Left colon (tissue), 2 donors: ENCODE measurements at regions not wholly inside any gene's neighbourhood (a gene's known extent, or its start where the extent isn't known, plus 50 kb on each side); places are given as distances from the start of the nearest gene placed in this dataset.

ENCODE experiments used
- ATAC-seq: fragments of 200-7000 bp; cut with Tn5 transposase; one replicate; pipeline ENCODE4 v1.9.1; 2020; ENCODE audit warnings: mild to moderate bottlenecking, moderate library complexity
- DNase-seq, 2 donors: peaks; one replicate each; pipeline ENCODE4 v3.0.0-alpha.2; 2020
- intact Hi-C, 2 donors: fragments of 100-400 bp; cut with DNase I in 1 of 2; cut with micrococcal nuclease in 1 of 2; formaldehyde crosslinking; loops; one replicate each; pipeline versions ENCODE4 v1.11.2 to v1.14.0; 2022; cut with DNase I, micrococcal nuclease
- donor health status: DM: no; HTN: no; CAD: no.
- donor health status: DM: yes; HTN: yes; CAD: no.

DNA sequence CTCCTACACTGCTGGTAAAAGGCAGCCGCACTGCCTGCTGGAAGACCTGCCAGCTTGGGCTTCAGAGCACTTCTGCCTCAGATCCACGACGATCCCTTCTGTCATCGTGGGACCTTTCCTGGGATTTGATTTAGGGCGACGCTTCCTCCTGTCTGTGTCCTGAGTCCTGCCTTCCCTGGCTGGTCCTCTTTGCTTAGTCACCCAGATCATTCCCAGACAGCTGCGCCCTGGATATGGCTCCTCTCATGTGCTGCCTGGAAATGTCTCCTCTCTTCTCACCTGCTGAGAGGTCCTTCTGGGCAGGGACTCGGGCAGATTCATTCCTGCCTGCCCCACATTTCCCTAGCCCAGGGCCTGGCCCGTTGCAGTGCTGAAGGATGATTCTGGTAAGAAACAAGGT lies 72.4 kb upstream of the POU3F1 start:
- no peak for ATAC-seq
- DNase-seq, result no peak
- intact Hi-C loops, result no loop called here

DNA sequence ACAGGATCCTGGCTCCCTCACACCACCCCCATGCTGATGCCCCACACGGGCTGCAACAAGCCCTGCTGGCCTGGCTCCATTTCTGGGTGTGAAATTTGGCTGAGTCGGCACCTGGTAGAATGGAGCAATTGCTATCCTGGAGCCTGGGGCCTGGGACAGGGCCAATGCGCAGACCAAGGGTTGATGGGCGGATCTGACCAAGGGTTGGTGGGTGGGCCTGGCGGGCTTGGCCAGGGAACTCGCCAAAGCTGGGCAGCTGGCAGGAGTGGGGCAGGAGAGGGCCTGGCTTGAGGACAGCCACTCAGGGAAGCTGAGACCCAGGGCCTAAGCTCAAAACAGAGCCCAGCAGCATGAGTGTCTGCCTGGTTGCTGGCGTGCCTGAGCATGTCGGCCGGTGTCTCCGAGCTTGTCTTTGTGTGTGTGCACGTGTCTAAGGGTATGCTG lies 70.9 kb upstream of the POU3F1 start:
- ATAC-seq (no peak), DNase-seq (no peak)

DNA sequence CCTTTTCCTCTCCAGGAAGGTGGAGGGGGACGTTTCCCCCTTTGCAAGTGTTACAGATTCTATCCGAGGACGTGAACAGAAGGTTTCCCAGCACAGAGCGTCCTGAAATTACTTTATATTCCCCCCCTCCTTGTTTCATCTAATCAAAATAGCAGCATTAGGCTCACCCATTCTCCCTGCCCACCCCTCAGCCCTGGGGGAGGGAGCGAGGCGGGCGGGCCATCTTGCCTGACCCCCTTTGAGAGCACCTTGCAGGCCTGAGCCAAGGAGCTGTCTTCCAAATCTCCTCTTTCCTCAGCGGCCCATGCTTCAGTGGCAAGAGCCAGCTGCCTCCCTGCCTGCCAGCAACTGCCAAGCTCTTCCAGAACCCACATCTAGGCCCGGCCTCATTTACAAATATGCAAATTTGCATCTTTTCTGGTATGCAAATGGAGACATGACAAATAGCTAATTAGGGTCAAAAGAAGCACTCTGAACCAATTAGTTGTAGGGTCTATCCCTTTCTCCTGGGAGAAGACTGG lies 69.1 kb upstream of the POU3F1 start:
- intact Hi-C loops, result no loop called here
- ATAC-seq (no peak), DNase-seq (no peak)

More for the DNA sequence above, 70.9 kb upstream of the POU3F1 start:
- intact Hi-C loops, result no loop called here

DNA sequence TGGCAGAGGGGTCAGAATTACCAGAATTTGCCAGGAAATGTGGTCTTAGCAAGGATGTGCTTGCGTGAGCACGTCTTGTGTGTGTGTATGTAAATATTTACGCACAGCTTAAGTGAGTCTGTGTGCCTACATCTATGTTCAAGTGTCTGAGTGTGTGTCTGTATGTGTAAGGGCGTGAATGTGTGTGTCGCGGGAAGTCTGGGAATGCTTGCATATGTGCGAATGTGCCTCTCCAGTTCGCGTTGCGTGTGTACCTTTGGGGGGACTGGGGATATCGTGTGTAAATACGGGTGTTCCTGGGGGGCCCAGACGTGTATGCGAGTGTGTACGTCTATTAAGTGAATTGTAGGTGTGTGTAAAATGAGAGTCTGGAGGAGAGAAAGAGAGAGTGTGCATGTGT lies 68.6 kb upstream of the POU3F1 start:
- no peak for DNase-seq
- no peak for ATAC-seq
- intact Hi-C loops, result no loop called here

DNA sequence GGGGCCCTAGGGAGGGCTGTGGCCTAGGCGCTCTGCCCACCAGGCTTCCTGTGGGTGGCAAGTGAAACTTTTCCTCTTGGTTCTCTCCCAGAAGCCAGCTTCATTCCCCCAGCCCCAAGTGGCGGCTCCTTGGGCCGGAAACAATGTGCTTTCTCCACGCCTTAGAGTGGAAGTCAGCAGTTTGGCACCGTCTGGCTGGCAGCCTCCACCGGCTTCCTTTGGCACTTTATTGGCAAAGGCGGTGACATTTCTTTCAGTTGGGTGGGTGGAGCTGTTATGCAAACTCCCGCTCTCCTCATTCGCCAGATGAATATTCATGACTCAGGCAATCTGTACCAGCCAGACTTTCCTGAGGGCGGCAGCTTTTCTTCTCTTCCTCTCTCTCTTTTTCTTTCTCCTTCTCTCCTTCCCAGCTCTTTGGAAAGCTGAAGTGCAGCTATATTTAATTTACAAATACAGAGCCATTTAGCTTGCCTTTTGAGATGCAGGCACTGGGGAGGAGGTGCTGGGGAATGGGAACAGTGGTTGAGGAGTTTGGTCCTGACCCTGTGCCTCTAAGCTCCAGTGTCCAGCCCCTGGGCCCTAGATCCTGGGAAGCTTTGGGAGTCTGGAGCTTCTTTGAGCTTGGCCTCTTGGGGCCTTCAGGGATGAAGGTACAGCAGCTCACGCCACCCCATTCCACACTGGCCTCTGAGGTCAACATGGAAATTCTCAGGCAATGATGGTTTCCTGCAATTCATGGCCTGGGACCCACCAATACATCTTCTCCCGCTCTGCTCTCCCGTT lies 67.8 kb upstream of the POU3F1 start:
- DNase-seq, result no peak
- intact Hi-C loops, result no loop called here

DNA sequence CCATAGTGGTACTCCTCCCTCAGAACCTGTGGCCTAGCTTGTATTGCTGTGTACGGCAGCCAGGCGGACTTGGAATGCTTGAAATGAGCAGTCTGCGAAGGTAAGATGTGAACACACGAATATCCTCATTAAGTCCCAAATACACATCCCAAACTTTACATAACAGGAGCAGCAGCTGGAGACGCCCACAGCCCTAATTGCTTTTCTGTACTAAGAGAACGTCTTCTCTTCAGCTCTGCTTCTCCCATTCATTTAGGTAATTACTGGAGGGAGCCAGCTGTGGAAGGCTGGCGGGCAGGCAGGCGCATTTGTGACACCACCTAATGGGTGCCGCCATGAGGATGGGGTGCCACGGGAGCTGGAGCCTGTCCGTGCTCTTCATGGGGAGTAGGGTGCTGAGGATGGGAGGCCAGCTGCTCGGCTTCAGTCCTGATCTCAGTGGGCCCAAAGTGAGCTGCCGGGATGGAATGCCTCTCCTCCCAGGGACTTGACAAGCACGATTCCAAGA lies 66.6 kb upstream of the POU3F1 start:
- intact Hi-C loops, result no loop called here

More for the DNA sequence above, 67.8 kb upstream of the POU3F1 start:
- peak; percentile 35 for ATAC-seq

DNA sequence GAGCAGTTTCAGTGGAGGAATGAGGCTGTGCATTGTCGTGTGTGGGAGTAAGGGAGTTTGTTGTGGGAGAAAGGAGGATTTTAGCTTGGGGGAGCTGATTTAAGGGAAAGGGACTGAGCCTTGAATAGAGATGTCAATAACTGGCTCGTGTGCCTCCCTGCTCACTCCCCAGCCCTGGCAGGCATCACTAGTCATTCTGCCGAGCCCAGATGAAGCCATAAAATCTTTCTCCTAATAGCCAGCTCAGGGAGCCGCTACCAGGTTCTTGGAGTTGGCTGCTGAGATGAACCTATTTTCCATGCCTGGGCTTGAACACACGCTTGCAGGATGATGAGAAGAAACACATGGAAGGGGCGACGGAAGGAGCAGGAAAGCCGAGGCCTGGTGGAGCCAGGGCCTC lies 65.0 kb upstream of the POU3F1 start:
- intact Hi-C loops, result no loop called here
- DNase-seq (no peak), ATAC-seq (no peak)

More for the DNA sequence above, 66.6 kb upstream of the POU3F1 start:
- no peak for ATAC-seq
- no peak for DNase-seq

DNA sequence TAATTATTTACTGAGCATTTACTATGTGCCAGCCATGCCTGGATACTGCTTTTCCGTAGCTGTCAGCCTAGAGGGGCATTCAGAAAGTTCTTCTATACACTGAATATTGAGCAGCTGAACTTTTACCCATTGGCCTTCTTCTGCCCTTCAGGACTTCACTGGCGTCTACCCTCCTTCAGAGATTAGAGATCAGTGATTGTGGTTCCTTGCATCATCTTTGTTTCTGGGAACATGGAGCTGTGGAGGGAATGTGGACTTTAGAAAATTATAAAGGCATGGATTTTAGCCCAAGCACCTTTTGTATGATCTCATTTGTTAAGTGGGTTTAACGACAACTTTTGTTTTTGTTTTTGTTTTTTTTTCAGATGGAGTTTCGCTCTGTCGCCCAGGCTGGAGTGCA lies 58.7 kb upstream of the POU3F1 start:
- no peak for DNase-seq
- no peak for ATAC-seq
- intact Hi-C loops, result no loop called here

DNA sequence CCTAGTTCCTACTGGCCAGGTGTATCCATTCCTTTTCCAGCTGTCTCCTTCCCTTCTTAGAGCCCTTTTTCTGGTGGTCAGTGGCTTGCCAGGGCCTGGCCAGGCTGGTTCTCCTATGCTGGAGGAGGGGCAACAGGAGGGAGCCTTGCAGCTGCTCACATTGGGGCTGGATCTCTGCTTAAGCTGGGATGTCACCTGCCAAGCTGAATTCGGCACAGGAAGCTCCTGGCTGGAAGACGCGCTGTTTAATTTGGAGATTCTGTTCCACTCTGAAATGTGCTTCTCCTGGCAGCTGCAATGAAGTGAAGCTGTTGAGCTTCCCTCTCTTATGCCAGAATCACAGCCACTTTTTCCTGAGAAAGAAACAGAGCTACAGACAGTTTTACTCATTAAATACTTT lies 56.0 kb upstream of the POU3F1 start:
- ATAC-seq (no peak), DNase-seq (no peak)
- intact Hi-C loops, result no loop called here

DNA sequence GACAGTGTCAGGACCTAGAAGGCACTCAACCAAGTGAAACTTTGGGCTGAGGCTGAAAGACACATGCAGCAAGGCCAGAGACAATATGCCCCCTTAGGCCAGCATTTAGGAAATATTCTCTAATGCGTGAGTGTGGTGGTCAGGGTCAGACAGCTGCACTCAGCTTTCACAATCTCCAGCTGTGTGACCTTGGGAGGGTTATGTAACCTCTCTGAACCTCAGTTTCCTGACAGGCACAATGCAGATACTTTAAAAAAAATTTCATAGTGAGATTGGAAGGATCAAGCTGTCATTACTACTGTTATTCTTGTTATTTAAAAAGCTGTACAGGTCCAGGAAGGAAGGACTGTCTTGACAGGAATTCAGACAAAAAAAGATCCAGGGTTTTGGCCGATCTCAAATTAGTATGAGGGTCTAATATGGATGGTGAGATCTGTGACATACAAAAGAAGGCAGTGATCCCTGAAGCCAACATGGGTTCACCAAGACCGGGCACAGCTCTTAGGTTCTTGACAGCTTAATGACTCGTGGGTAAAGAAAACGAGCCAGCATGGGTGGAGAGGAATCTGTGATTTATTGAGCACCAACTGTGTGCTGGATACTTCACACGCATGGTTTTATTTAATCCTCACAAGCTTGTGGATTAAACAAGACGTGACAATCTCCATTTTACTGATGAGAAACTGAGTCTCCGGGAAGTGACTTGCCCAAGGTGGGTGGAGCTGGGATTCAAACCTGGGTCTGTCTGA lies 54.6 kb upstream of the POU3F1 start:
- DNase-seq (no peak), ATAC-seq (no peak)
- intact Hi-C loops, result no loop called here

DNA sequence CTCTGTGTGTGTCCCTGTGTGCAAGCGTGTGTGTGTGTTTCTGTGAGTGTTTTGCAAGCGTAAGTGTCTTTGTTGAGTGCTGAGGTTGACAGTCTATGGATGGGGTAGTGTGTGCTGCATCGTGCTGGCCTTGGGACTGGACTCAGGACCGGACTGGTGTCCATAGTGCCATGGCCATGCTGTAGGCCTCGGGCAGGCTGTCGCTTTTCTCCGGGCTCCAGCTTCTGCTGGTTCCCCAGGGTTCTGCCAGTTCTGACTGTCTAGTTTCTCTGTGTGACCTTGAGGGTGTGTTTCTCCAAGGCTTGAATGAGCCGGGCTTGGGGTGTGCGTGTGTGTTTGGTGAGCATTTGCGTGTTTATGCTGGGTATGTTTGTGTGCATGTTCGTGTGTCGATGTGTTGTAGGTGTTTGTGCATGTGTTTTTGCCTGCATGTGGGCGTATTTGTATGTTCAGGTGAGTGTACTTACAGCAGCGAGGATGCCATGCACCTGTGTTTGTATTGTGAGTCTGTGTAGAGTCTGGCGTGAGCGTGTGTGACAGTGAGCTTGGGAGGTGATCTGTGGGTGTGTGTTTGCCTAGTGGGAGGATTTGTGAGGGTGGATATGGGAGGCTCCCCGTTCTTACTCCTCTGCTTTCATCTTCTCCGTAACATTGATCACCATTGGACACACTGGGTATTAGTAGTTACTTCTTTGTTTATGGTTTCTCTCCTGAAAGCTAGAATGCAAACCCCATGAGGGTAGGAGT lies 51.7 kb upstream of the POU3F1 start:
- DNase-seq (no peak), ATAC-seq (peak; percentile 70)
- intact Hi-C loops, result no loop called here

DNA sequence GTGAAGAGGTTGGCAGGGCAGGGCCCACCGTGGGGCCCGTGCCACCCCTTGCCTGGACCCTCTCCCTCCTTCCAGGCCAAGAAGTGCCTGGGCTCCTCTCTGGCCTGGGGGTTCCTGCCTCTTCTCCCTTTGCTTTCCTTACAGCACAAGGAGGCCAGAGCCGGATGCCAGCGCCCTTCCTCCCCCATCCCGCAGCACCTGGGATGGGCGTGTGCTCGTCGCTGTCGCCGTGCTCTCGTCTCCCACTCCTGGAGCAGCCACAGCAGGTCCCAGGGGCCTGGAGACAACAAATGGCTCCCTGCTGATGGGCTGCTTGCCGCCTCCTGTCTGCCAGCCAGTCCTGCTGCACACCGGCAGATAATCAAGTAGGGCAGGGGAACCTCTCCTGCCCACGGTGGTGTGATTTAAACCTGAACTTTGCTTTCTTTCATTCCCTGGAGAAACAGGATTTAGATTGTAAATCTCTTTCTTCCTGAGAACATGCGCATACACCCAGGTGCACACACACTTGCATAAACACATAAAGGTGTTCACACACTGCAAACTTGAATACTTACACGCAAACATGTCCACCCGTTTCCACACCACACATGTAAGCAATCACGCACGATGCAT lies 50.8 kb upstream of the POU3F1 start:
- DNase-seq (peak in 1 of 2 donors; percentile 16), ATAC-seq (peak; percentile 82)
- intact Hi-C loops, result no loop called here
